Fibroblast of skin of scalp (primary cell): ENCODE measurements at regions not wholly inside any gene's neighbourhood (a gene's known extent, or its start where the extent isn't known, plus 50 kb on each side); places are given as distances from the start of the nearest gene placed in this dataset.
A peak's percentile ranks its signal among the peaks of the same experiment; 100 is the strongest.
"Not testable (repeated sequence)": the region's sequence is repeated elsewhere in the genome, so short reads cannot be mapped to it uniquely, and the experiment has no call there.

Experiments used
- DNase-seq: peaks from one replicate; pipeline ENCODE4 v3.0.0-alpha.2; 2013

DNA sequence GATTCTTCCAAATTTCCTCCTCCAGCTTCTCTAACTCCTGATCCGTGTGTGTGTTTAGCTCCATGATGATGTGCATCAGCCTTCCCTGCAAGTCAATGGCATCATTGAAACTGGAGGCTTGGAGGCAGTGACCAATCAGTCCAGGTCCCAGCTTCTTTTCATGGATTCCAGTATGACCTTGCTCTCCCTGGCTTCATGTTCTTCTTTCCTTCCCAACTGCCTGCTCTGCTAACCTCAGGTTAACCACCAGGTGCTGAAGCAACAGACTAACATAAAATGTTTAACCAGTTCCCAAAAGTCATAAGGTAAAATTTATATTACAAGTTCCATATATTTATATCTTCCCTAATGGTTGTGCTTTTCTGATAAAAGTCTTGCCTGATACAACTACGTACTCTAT, 512.8 kb upstream of the EPHA7 start:
- no peak for DNase-seq

GRCh38 chr6:93927731-93928130, 508.4 kb upstream of the EPHA7 start:
- no peak for DNase-seq

DNA sequence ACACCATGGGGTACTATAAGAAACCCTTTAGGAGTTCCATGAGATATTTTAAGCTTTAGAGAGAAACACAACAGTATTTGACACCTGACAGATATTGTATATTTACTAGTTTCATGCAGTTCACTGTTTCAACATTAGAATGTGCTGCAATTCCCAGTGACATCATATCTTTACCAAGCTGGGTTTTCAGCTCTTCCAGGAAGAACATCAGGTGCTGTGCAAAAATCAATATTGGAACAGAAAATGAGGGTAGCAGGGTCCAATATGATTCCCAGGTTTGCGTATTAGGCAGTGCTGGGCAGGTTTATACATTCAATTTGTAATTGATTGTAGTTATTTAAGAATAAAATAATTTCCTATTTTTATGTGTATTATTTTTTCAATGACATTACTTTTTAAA, 500.0 kb upstream of the EPHA7 start:
- DNase-seq, result no peak

- no peak for DNase-seq
Observed at GRCh38 chr6:93918258-93918657, 498.9 kb upstream of the EPHA7 start.

- no peak for DNase-seq
Observed at GRCh38 chr6:93917216-93917615, 497.9 kb upstream of the EPHA7 start.

GRCh38 chr6:93916716-93917115, 497.4 kb upstream of the EPHA7 start:
- no peak for DNase-seq

DNA sequence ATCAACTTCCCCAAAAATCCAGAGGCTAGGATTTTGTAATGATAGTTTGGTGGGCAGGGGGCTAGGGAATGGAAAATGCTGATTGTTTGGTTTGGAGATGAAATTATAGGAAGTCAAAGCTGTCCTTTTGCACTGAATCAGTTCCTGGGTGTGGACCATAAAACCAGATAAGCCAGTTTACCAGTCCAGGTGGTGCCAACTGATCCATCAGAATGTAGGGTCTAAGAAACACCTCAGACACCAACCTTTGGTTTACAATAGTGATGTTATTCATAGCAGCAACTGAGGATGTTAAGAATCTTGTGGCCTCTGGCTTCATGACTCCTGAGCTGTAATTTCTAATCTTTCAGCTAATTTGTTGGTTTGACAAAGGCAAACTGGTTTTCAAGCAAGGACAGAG, 496.6 kb upstream of the EPHA7 start:
- no peak for DNase-seq

GRCh38 chr6:93902517-93902916, 483.2 kb upstream of the EPHA7 start:
- no peak for DNase-seq

DNA sequence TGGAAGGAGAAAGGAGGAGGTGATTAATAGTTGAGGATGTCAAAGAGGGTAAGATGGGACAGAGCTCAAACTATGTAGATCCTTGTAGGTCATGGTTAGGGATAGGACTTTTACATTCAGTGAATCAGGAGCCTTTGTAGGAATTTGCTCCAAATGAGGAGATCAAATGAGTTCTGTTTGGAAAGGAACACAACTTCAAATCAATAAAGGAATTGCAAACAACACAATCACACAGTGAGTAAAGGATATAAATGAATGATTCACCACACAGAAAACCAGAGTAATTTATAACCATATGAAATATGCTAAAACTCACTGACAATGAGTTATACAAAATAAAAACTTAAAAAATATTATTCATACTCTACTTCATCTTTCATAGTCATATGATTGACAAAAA, 480.8 kb upstream of the EPHA7 start:
- DNase-seq, result no peak

DNA sequence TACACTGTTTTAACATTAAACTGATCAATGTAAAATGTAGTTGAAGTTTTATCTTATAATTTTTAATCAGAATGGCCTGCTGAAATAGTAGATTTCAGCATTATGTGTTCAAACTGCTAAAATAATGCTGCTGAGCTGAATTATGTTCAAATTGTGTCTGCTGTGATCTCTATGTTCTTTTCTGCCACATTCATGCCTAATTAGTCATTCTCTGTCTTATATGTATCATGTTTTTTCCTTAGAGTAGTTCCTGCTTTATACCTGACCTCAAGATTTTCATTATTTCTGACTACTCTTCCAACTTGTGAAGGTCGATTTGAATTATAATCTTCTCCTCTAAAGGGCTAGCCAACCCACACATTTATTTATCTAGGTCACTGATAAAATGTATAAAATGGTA, 476.7 kb upstream of the EPHA7 start:
- no peak for DNase-seq

- no peak for DNase-seq
Observed at GRCh38 chr6:93894521-93894920, 475.2 kb upstream of the EPHA7 start.

- no peak for DNase-seq
Observed at GRCh38 chr6:93889713-93890112, 470.4 kb upstream of the EPHA7 start.

GRCh38 chr6:93886416-93886815, 467.1 kb upstream of the EPHA7 start:
- peak; percentile 2 for DNase-seq

DNA sequence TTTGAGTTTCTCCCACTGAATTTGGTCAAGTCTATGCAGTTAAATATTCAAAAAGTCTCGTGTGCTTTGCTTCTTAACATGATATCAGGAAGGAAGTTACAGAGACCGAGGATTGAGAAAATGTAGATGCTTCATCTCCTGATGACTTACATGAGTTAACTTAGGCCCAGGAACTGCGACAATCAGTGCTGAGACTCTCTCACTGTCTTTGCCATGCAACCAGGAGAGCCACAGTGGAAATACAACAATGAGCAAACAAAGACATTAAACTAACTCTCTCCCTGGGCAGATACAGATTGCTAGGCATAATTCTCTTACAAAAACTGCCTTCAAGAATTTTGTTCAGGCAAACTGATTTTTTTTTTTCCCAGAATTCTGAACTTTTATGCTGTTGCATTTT, 440.6 kb upstream of the EPHA7 start:
- no peak for DNase-seq

GRCh38 chr6:93858213-93858612, 438.9 kb upstream of the EPHA7 start:
- no peak for DNase-seq

DNA sequence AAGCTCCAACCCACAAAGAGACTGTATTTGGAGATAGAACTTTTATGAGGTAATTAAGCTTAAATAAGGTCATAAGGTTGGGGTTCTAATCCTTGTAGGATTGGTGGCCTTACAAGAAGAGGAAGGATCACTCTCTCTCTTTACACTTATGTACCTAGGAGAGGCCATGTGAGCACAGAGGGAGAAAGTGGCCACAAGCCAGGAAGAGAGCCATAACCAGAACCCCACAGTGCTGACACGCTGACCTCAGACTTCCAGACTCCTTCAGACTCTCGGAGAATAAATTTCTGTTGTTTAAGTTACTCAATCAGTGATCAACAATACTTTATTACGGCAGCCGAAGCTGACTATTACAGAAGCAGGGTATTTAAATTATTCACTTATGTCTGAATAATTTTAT, 430.5 kb upstream of the EPHA7 start:
- no peak for DNase-seq

DNA sequence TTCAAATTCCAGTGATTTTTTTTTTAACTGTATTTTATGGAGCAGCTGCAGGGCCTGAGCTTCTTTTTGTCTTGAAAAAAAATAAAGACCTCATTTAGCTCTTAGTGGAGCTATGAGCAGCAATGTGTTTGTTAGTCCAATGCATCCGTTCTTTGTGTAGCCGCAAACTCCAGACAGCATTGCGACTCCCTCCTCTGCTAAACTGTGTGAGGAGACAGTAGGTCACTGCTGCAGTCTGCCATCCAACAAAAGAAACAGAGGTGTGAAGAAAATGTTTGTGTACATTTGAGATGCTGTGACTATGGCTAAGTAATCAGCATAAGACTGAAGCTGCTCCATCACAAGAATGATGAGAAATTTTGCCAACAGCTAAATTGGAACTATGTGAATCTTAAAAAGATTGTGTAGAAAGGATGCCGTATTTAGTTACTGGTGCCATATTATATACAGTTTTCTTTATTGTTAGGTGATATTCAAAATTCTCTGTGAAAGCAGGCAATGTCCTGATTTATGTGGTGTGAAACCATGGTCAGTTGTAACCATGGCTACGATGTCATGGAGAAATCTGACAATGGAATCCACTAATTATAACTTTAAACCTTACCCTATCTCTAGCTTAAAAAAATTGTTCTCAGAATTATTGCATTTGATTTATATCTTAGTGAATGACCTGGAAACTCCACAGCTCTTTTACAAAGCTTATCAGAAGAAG, 428.8 kb upstream of the EPHA7 start:
- no peak for DNase-seq

GRCh38 chr6:93842178-93842577, 422.8 kb upstream of the EPHA7 start:
- DNase-seq, result no peak

- DNase-seq, result not testable (repeated sequence)
Observed at GRCh38 chr6:93835451-93836145, 416.2 kb upstream of the EPHA7 start.

GRCh38 chr6:93835026-93835425, 415.7 kb upstream of the EPHA7 start:
- not testable (repeated sequence) for DNase-seq

DNA sequence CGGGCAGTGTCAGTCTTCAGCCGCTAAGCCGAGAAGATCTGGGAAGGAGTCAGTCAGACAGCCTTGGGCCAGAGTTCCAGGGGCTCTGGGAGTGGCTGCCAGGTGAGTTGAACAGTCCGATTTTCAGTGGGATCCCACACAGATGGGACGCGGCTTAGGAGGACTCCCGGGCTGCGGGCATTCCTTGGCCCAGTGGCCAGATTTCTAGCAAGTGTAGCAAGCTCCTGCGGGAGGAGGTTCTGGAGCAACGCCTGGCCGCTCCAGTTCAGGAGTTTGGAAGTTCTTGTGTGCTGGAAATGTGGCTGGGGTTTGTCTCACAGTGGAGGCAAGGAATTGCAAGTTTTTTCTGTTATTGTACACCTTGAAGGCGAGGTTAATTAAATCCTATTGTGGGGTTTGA, 414.0 kb upstream of the EPHA7 start:
- not testable (repeated sequence) for DNase-seq

DNA sequence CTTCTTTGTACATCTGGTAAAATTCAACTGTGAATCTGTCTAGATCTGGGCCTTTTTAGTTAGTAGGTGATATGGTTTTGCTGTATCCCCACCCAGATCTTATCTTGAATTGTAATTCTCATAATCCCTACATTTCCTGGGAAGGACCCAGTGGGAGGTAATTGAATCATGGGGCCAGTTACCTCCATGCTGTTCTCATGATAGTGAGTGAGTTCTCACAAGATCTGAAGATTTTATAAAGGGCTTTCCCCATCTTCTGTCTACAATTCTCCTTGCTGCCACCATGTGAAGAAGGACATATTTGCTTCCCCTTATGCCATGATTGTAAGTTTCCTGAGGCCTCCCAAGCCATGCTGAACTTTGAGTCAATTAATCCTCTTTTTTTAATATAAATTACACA, 410.4 kb upstream of the EPHA7 start:
- not testable (repeated sequence) for DNase-seq

DNA sequence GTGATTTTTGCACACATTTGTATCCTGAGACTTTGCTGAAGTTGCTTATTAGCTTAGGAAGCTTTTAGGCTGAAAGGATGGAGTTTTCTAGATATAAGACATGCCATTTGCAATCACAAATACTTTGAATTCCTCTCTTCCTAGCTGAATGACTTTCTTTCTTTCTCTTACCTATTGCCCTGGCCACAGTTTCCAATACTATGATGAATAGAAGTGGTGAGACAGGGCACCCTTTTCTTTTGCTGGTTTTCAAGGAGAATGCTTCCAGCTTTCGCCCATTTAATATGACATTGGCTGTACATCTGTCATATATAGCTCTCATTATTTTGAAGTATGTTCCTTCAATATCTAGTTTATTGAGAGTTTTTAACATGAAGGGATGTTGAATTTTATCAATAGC, 409.6 kb upstream of the EPHA7 start:
- no peak for DNase-seq

DNA sequence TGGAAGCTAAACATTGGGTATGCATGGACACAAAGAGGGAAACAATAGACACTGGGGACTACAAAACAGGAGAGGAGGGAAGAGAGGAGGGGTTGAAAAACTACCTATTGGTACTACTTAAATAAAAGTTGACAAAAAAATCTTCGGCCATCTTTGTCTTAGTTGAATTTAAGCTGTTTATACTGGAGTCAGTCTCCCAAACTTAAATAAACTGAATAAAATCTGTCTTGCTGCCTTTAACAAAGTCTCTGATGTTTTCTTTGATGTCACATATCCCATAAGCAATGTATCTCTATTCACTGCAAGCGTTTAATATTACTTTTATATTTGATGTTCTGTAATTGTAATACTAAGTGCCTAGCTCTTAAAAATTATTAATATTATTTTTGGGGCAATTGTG, 409.2 kb upstream of the EPHA7 start:
- no peak for DNase-seq

DNA sequence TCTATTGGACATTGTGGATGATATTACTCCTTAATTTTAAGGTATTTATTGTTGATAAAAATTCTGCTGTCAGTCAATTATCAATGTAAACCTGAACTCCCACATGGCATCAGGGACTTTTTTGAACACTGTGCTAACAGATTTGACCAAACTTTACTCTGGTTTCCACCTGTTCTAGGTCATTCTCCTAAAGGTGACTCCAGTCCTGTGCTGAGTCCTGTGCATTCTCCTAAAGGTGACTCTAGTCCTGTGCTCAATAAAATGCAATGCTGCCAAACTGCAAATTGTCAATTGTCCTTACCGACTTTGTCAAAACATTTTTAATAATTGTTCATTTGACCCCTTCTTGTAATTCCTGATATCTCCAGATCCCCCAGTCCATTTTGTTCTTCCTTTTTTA, 408.4 kb upstream of the EPHA7 start:
- DNase-seq, result no peak
